HG02981 (cell line): ENCODE measurements at regions not wholly inside any gene's neighbourhood (a gene's known extent, or its start where the extent isn't known, plus 50 kb on each side); places are given as distances from the start of the nearest gene placed in this dataset.

Experiments
- ATAC-seq: cut with Tn5 transposase; IDR thresholded peaks from one replicate; pipeline ENCODE4 v1.9.1; 2021; ENCODE audit warnings: mild to moderate bottlenecking, moderate library complexity; ENCODE audit not compliant: unreplicated experiment

- ATAC-seq = no peak
These were observed 388.6 kb upstream of the MIR17HG start for GRCh38 chr13:90958866-90959265.

GRCh38 chr13:90968166-90968904 is 379.2 kb upstream of the MIR17HG start:
- no peak for ATAC-seq

- no peak for ATAC-seq
These were observed 373.1 kb upstream of the MIR17HG start for GRCh38 chr13:90974249-90974975.

DNA sequence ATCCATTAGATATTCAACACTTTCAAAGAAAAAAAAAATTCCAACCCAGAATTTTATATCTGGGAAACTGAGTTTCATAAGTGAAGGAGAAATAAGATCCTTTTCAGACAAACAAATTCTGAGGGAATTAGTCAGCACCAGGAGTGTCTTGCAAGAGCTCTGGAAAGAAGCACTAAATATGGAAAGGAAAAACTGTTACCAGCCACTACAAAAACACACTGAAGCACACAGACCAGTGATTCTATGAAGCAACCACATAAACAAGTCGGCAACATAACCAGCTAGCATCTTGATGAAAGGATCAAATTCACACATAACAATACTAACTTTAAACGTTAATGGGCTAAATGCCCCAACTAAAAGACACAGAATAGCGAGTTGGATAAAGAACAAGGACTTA is 368.4 kb upstream of the MIR17HG start:
- no peak for ATAC-seq

GRCh38 chr13:90984756-90985155 is 362.7 kb upstream of the MIR17HG start:
- ATAC-seq = no peak

- ATAC-seq = no peak
These were observed 352.5 kb upstream of the MIR17HG start for GRCh38 chr13:90995001-90995400.

DNA sequence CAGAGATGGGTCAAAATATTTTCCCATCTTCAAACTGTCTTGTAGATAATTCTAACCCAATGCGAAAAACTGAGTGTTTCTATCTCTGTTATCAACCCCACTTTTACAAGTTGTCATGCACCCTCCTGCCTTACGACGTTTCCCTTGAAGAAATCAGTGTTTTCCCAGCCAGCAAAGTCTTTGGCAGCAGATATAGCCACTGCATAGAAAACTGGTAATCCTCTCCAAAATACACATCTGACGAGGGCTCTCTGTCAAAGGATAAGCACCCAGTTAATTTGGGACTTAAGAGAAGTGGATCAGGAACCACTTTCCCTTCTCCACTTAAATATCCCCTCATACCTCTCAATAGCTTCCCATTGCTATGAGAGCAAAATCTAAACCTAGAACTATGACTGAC is 351.9 kb upstream of the MIR17HG start:
- ATAC-seq = no peak

DNA sequence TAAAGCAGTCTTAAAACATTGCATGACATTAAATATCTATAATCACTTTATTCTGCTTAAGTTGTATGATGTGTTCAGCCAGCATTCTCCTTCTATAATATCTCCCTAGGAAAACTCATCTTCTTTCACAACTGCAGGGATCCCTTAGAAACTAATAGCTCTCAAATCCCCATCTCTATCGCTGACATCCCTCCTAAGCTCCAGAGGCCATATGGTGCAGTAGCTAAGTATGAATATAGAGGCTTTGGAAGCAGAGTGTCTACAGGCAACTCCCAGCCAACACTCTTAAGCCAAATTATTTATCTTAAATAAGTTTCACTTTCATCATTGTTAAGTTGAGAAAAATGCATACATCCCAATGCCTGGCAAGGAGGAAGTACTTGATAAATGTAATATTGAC is 349.5 kb upstream of the MIR17HG start:
- ATAC-seq = no peak

GRCh38 chr13:90999401-90999800 is 348.1 kb upstream of the MIR17HG start:
- ATAC-seq = no peak

GRCh38 chr13:91001371-91001770 is 346.1 kb upstream of the MIR17HG start:
- ATAC-seq = no peak

GRCh38 chr13:91014696-91015095 is 332.8 kb upstream of the MIR17HG start:
- ATAC-seq = no peak

GRCh38 chr13:91017031-91017668 is 330.3 kb upstream of the MIR17HG start:
- peak; percentile 99 for ATAC-seq

- no peak for ATAC-seq
These were observed 329.8 kb upstream of the MIR17HG start for GRCh38 chr13:91017669-91018053.

- ATAC-seq = no peak
These were observed 326.9 kb upstream of the MIR17HG start for GRCh38 chr13:91020461-91021034.

GRCh38 chr13:91024157-91024792 is 323.2 kb upstream of the MIR17HG start:
- ATAC-seq = no peak

DNA sequence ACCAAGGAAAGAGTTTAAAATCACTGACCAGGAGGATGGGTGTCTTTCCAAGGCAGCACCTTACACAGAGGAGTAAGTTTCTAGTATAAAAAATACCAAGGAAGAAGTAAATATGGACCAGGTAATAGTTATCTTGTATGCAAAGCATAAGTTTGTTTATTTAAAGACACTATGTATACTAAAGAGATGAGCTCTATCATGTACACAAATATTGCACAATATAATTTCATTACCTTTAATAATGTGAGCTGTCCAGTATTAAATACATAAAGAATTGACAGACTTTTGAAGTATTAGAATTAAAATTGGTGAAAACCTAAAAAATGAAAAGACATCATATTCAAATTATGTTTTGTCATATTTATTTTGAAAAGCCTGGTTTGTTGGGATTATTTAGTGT is 322.0 kb upstream of the MIR17HG start:
- ATAC-seq = no peak

DNA sequence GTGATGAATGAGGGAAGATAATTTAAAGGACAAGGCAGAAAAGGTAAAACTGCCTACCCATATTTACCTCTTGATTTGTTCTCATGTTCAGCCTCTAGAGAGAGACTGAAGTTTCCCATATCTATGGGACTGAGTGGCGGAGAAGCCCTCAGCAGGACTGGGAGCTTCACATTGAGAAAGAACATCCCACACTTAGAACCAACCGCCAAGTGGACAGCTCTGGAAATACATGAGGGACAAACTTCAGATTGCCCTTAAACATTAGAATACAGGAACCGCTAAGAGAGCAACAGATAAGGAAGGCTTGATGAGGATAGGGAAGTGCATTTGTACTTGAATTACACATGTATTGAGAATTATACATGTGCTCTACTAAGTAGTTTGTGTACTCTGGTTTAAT is 316.0 kb upstream of the MIR17HG start:
- ATAC-seq = no peak

GRCh38 chr13:91032104-91032503 is 315.4 kb upstream of the MIR17HG start:
- no peak for ATAC-seq

- ATAC-seq = no peak
These were observed 310.6 kb upstream of the MIR17HG start for GRCh38 chr13:91036886-91037285.

GRCh38 chr13:91042870-91043269 is 304.6 kb upstream of the MIR17HG start:
- no peak for ATAC-seq

DNA sequence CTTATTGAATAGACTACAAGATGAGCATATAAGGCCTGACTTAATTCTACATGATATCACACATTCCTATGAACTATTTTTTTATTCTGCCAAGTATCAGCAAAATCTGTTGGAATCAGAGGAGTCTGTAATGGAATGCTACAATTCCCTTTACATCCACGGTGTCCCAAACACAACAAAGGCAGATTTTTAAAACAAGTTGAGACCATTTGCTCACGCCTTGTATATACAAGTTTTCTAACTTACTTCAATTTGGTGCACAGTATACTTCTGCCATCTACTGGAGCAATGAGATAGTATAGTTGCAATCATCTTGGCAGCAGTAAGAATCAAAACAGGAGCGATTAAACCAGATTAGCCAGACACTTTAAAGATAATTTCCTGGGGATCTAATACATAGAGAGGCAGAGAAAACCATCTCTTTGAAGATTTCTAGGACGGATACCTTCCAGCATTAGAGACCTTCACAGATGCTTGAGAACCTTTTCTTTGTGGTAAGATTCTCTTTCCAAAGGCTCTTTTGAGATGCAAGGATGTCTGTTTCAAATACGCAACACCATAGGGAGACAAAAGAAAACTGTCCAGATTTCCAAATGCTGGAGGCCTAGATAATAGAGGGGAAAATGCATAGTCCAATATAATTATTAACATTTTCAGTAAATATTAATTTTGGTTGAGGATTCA is 302.0 kb upstream of the MIR17HG start:
- ATAC-seq = no peak
